ENCODE measurements at regions not wholly inside any gene's neighbourhood (a gene's known extent, or its start where the extent isn't known, plus 50 kb on each side); places are given as distances from the start of the nearest gene placed in this dataset.

DNA sequence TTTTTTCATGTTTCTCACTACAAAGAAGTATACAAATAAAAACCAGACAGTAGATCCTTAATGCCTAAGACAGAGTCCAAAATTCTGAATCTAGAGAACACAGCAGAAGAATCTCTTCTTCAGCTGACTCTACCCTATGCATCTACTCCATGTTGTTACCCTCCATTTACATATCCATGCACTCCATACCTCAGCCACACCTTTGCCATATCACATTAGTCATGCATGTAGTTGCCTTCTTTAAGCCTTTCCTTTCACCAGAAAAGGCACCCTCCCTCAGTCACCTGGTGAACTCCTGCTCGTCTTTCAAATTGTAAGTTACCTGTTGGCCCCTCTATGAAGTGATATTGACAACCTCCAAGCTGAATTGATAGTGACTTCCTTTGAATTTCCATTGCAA is 271.2 kb upstream of the FAR2 start:
- no peaks in the 10 kb centered on the region for H3K4me1 ChIP-seq
- H3K36me3 ChIP-seq = no peaks in the 10 kb centered on the region
- no peaks in the 10 kb centered on the region for H3K27me3 Mint-ChIP-seq (ENCODE audit: insufficient read depth, low read depth)
- no peak overlapping the region for H3K27ac ChIP-seq
- no peak overlapping the region for H2AFZ ChIP-seq (replicated peaks)
- no peaks in the 10 kb centered on the region for H3K9me3 ChIP-seq (ENCODE audit: low read depth)
- no peaks in the 10 kb centered on the region for H3K36me3 Mint-ChIP-seq
- TF ChIP-seq EZH2 (IDR thresholded peaks at IDR 0.05) (no peak), EZH2phosphoT487 (IDR thresholded peaks at IDR 0.05) (no peak)
- TF ChIP-seq, protein P1, sequence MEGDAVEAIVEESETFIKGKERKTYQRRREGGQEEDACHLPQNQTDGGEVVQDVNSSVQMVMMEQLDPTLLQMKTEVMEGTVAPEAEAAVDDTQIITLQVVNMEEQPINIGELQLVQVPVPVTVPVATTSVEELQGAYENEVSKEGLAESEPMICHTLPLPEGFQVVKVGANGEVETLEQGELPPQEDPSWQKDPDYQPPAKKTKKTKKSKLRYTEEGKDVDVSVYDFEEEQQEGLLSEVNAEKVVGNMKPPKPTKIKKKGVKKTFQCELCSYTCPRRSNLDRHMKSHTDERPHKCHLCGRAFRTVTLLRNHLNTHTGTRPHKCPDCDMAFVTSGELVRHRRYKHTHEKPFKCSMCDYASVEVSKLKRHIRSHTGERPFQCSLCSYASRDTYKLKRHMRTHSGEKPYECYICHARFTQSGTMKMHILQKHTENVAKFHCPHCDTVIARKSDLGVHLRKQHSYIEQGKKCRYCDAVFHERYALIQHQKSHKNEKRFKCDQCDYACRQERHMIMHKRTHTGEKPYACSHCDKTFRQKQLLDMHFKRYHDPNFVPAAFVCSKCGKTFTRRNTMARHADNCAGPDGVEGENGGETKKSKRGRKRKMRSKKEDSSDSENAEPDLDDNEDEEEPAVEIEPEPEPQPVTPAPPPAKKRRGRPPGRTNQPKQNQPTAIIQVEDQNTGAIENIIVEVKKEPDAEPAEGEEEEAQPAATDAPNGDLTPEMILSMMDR (IDR thresholded peaks at IDR 0.05) = no peak
- H3F3A ChIP-seq (ENCODE audit: low read depth) = no peaks in the 10 kb centered on the region
- no peak for DNase-seq (ENCODE audit: low spot score)
- no peaks in the 10 kb centered on the region for H3K4me1 Mint-ChIP-seq
- no peaks in the 10 kb centered on the region for H3K79me2 ChIP-seq (ENCODE audit: low read depth)
- no peak overlapping the region for H3K27ac Mint-ChIP-seq
- no peak overlapping the region for H3K4me3 ChIP-seq
- no peak overlapping the region for H3K9ac ChIP-seq
- H4K20me1 ChIP-seq (ENCODE audit: low read depth) = no peaks in the 10 kb centered on the region
- no peaks in the 10 kb centered on the region for H3K9me3 Mint-ChIP-seq
- H3K4me3 Mint-ChIP-seq = no peak overlapping the region
- H3K4me2 ChIP-seq = no peak overlapping the region
- no peaks in the 10 kb centered on the region for H3K27me3 ChIP-seq

DNA sequence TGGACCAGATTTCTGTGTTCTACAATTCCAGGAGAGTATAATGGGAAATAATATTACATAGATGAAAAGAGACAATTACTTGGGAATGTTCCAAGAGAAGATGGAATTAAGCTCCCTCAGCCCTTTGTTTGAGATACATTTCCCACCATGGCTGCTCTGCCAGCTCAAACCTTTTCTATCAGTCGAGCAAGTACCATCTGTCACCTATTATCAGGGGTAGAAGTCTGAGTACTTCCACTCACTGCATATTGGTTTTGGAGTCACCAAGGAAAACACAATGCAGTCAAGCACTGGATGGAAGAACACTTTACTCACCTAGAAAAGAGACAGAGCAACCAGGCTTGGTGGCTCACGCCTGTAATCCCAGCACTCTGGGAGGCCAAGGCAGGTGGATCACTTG is 270.4 kb upstream of the FAR2 start:
- Mint-ChIP-seq H3K9me3 (no peaks in the 10 kb centered on the region), H3K36me3 (no peaks in the 10 kb centered on the region), H3K27me3 (ENCODE audit: insufficient read depth, low read depth) (no peaks in the 10 kb centered on the region), H3K27ac (no peak overlapping the region), H3K4me3 (no peak overlapping the region), H3K4me1 (no peaks in the 10 kb centered on the region)
- no peak overlapping the region for H3K4me3 ChIP-seq
- H3K4me1 ChIP-seq = no peaks in the 10 kb centered on the region
- H2AFZ ChIP-seq (replicated peaks) = no peak overlapping the region
- H3K9ac ChIP-seq = no peak overlapping the region
- no peaks in the 10 kb centered on the region for H3K36me3 ChIP-seq
- DNase-seq (ENCODE audit: low spot score) = no peak
- no peaks in the 10 kb centered on the region for H3K79me2 ChIP-seq (ENCODE audit: low read depth)
- no peaks in the 10 kb centered on the region for H3K9me3 ChIP-seq (ENCODE audit: low read depth)
- no peaks in the 10 kb centered on the region for H3K27me3 ChIP-seq
- H3K4me2 ChIP-seq = no peak overlapping the region
- TF ChIP-seq, protein P1 (IDR thresholded peaks at IDR 0.05) = no peak
- TF ChIP-seq EZH2phosphoT487 (IDR thresholded peaks at IDR 0.05) = no peak
- TF ChIP-seq EZH2 (IDR thresholded peaks at IDR 0.05) = no peak
- no peaks in the 10 kb centered on the region for H4K20me1 ChIP-seq (ENCODE audit: low read depth)
- H3K27ac ChIP-seq = no peak overlapping the region
- no peaks in the 10 kb centered on the region for H3F3A ChIP-seq (ENCODE audit: low read depth)

DNA sequence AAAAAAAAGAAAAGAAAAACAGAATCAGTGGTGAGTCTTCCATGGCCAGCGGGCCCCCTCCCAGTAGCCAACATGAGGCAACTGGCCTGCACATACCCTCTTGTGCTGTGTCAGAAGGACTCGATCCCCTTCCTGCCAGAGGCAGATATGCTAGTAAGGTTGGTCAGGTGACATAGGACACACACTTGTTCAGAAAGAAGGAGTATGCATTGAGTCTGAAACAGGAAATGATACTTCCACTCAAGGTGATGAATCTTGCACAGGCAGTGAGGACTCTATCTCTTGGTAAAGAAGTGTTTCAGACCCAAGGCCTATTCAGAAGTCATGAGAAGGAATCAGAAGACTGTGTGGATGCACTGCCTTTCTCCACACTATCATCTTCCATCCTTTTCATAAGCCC is 269.7 kb upstream of the FAR2 start:
- TF ChIP-seq EZH2phosphoT487 (IDR thresholded peaks at IDR 0.05) (no peak), EZH2 (IDR thresholded peaks at IDR 0.05) (no peak)
- TF ChIP-seq, protein P1 (IDR thresholded peaks at IDR 0.05) = no peak
- Mint-ChIP-seq H3K27ac (no peak overlapping the region), H3K4me3 (no peak overlapping the region), H3K9me3 (no peaks in the 10 kb centered on the region), H3K4me1 (no peaks in the 10 kb centered on the region), H3K27me3 (ENCODE audit: insufficient read depth, low read depth) (no peaks in the 10 kb centered on the region), H3K36me3 (no peaks in the 10 kb centered on the region)
- H3K4me1 ChIP-seq = no peaks in the 10 kb centered on the region
- no peak overlapping the region for H3K27ac ChIP-seq
- no peaks in the 10 kb centered on the region for H4K20me1 ChIP-seq (ENCODE audit: low read depth)
- no peak overlapping the region for H3K9ac ChIP-seq
- no peak overlapping the region for H3K4me2 ChIP-seq
- H3K4me3 ChIP-seq = no peak overlapping the region
- H3K9me3 ChIP-seq (ENCODE audit: low read depth) = no peaks in the 10 kb centered on the region
- no peaks in the 10 kb centered on the region for H3K79me2 ChIP-seq (ENCODE audit: low read depth)
- H2AFZ ChIP-seq (replicated peaks) = no peak overlapping the region
- H3F3A ChIP-seq (ENCODE audit: low read depth) = no peaks in the 10 kb centered on the region
- no peak for DNase-seq (ENCODE audit: low spot score)
- no peaks in the 10 kb centered on the region for H3K36me3 ChIP-seq
- no peaks in the 10 kb centered on the region for H3K27me3 ChIP-seq

DNA sequence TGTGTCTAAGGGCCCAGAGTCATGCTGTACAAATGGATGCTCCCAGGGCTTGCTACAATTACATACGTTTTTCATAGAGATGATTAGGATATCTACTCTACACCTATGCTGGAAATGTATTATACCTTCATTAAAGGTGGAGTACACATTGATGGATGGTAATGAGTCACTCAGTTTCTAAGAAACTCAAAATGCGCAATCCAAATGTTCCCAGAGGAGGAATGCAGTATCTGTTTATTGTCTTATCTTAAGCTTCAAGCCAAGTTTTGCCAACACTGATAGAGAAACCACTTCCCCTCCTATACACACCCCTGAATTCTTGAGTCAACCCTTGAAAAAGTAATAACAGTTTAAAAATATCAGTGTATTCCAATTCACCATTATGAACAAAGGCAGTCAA is 266.6 kb upstream of the FAR2 start:
- no peaks in the 10 kb centered on the region for H3K4me1 ChIP-seq
- no peak overlapping the region for H3K27ac Mint-ChIP-seq
- H3K9ac ChIP-seq = no peak overlapping the region
- H3K36me3 ChIP-seq = no peaks in the 10 kb centered on the region
- no peaks in the 10 kb centered on the region for H3K79me2 ChIP-seq (ENCODE audit: low read depth)
- TF ChIP-seq EZH2phosphoT487 (IDR thresholded peaks at IDR 0.05) (no peak), EZH2 (IDR thresholded peaks at IDR 0.05) (no peak)
- TF ChIP-seq, protein P1 (IDR thresholded peaks at IDR 0.05) = no peak
- H2AFZ ChIP-seq (replicated peaks) = no peak overlapping the region
- no peak overlapping the region for H3K4me3 ChIP-seq
- no peaks in the 10 kb centered on the region for H3F3A ChIP-seq (ENCODE audit: low read depth)
- H3K27me3 ChIP-seq = no peaks in the 10 kb centered on the region
- no peaks in the 10 kb centered on the region for H3K9me3 ChIP-seq (ENCODE audit: low read depth)
- H3K9me3 Mint-ChIP-seq = no peaks in the 10 kb centered on the region
- H4K20me1 ChIP-seq (ENCODE audit: low read depth) = no peaks in the 10 kb centered on the region
- H3K36me3 Mint-ChIP-seq = no peaks in the 10 kb centered on the region
- H3K4me1 Mint-ChIP-seq = no peaks in the 10 kb centered on the region
- H3K27ac ChIP-seq = no peak overlapping the region
- no peak for DNase-seq (ENCODE audit: low spot score)
- no peak overlapping the region for H3K4me3 Mint-ChIP-seq
- no peak overlapping the region for H3K4me2 ChIP-seq
- no peaks in the 10 kb centered on the region for H3K27me3 Mint-ChIP-seq (ENCODE audit: insufficient read depth, low read depth)
